Thyroid gland (tissue), 4 donors: ENCODE measurements at regions not wholly inside any gene's neighbourhood (a gene's known extent, or its start where the extent isn't known, plus 50 kb on each side); places are given as distances from the start of the nearest gene placed in this dataset.

Experiments used
- POLR2A ChIP-seq, 2 donors: fragments of 450-650 bp; IDR thresholded peaks; one replicate each; pipeline ENCODE4 v1.6.1; 2017; ENCODE audit warnings: antibody characterized with exemption in 2 of 2, mild to moderate bottlenecking in 2 of 2, moderate library complexity in 1 of 2
- TF ChIP-seq, protein P1 (sequence below), 6 experiments: fragments of 200-600 bp in 3 of 6; fragments of 450-650 bp in 3 of 6; sonication (generic) in 3 of 6; IDR thresholded peaks; one replicate each; pipeline ENCODE4 v1.5.1; 2016 to 2019; ENCODE audit warnings: antibody characterized with exemption in 6 of 6, mild to moderate bottlenecking in 2 of 6, inconsistent platforms in 1 of 6, moderate library complexity in 1 of 6

DNA sequence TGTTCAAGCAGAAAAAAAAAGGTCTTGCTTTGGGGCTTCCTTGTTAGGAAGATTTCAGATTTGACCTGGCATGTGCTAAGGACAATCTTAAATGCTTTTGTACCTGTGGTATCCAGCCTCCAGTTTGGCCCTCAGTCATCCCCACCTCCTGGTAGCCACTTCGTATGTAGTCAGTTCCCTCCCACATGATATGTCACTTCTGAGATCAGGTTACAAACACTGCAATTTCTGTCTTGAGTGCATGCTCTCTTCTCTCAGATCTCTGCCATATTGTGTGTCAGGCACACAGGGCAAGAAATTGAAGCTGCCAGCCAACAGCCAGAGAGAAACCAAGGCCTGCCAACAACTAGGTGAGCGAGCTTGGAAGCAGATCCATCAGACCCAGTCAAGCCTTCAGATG lies 60.3 kb upstream of the STARD13 start:
- TF ChIP-seq POLR2A (IDR thresholded peaks at IDR 0.05), result no peak
- TF ChIP-seq, protein P1, sequence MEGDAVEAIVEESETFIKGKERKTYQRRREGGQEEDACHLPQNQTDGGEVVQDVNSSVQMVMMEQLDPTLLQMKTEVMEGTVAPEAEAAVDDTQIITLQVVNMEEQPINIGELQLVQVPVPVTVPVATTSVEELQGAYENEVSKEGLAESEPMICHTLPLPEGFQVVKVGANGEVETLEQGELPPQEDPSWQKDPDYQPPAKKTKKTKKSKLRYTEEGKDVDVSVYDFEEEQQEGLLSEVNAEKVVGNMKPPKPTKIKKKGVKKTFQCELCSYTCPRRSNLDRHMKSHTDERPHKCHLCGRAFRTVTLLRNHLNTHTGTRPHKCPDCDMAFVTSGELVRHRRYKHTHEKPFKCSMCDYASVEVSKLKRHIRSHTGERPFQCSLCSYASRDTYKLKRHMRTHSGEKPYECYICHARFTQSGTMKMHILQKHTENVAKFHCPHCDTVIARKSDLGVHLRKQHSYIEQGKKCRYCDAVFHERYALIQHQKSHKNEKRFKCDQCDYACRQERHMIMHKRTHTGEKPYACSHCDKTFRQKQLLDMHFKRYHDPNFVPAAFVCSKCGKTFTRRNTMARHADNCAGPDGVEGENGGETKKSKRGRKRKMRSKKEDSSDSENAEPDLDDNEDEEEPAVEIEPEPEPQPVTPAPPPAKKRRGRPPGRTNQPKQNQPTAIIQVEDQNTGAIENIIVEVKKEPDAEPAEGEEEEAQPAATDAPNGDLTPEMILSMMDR (IDR thresholded peaks at IDR 0.05), result no peak
